GM12872 (cell line): ENCODE measurements at regions not wholly inside any gene's neighbourhood (a gene's known extent, or its start where the extent isn't known, plus 50 kb on each side); places are given as distances from the start of the nearest gene placed in this dataset.

ENCODE experiments used
- TF ChIP-seq, protein P1 (sequence below): IDR thresholded peaks from 3 replicates; pipeline ENCODE4 v1.5.1; 2011; ENCODE audit warnings: low read depth, mild to moderate bottlenecking, low read length, moderate library complexity; ENCODE audit not compliant: insufficient read depth

DNA sequence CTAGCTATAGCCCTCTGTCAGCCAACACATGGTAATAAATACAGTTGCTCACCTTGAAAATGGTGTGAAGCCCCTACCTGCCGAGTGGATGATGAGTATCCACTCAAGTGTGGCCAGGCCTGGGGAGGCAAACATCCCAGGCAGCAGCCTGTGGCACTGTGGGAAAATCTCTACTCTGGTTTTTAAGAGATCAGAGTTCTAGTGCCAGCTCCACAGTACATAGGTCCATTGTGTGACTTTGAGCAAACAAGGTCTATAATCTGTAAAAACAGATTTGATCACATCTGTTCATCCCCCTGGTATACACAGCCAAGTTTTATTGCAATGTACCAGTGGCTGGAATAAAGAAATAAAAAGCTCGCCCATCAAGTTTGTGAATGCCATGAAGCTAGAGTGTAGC lies 82.7 kb upstream of the ARMC2 start:
- TF ChIP-seq, protein P1, sequence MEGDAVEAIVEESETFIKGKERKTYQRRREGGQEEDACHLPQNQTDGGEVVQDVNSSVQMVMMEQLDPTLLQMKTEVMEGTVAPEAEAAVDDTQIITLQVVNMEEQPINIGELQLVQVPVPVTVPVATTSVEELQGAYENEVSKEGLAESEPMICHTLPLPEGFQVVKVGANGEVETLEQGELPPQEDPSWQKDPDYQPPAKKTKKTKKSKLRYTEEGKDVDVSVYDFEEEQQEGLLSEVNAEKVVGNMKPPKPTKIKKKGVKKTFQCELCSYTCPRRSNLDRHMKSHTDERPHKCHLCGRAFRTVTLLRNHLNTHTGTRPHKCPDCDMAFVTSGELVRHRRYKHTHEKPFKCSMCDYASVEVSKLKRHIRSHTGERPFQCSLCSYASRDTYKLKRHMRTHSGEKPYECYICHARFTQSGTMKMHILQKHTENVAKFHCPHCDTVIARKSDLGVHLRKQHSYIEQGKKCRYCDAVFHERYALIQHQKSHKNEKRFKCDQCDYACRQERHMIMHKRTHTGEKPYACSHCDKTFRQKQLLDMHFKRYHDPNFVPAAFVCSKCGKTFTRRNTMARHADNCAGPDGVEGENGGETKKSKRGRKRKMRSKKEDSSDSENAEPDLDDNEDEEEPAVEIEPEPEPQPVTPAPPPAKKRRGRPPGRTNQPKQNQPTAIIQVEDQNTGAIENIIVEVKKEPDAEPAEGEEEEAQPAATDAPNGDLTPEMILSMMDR: no peak

DNA sequence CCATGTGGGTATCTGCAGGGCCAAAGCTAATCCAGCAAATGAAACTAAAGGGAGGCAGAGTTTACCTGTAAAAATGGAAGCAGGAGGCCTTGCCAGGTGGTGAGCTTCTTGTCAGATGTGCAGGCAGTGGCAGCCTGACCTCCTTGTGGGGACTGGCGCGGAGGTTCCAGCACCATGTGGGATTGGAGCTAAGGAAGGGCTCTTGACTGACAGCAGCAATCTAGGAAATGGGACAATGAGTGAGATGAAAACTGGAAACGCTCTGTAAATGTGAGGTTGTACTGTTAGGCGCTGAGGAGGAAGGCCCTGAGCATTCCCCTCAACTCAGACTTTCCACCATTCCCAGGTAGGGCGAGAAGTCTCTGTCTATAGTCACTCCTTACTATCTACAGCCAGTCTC lies 81.8 kb upstream of the ARMC2 start:
- TF ChIP-seq, protein P1: no peak

DNA sequence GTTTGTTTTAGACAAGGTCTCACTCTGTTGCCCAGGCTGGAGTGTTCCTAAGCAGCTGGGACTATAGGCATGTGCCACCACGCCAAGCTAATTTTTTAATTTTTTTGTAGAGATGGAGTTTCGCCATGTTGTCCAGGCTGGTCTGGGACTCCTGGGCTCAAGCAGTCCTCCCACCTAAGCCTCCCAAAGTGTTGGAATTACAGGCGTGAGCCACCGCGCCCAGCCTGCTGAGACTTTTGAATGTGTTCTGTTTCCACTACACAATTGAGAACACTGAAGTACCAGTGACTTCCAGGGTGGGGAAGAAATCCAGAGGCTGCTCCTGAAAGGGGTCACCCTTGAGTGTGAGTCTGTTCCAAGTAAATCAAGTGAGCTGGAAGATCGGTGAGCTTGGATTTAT lies 81.3 kb upstream of the ARMC2 start:
- TF ChIP-seq, protein P1: no peak

DNA sequence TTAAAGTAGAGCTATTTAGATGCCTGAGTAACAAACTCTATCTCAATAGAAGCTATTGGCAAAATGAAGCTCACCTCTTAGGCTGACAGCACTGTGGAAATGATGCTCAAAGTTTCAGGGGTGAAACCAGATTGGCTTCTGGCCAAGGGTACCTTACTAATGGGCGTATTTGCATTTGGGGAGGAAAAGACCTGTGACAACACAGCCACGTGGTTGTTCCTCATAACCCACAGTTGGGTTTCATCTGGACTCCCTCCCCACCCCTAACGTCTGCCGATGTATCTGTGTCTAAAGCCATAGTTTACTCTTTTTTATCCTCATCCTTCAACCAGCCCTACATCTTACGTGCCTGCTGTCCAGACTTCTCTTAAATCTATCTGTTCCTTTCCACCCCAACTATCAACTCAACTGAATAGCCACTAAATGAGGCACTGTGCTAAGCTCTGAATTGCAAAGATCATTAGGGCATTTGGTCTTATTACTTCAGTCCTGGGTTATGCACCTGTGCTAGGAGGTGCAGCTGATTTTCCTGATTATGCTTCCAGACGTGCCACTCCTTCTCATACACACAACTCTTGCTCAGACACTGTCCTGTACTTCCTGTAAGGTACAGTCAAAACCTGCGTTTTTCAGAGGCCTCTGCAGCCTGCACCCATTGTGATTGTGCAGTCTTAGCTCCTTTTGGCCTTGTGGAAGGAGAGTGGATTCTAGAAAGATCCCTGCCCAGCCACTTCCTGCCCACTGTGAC lies 80.6 kb upstream of the ARMC2 start:
- TF ChIP-seq, protein P1: no peak

DNA sequence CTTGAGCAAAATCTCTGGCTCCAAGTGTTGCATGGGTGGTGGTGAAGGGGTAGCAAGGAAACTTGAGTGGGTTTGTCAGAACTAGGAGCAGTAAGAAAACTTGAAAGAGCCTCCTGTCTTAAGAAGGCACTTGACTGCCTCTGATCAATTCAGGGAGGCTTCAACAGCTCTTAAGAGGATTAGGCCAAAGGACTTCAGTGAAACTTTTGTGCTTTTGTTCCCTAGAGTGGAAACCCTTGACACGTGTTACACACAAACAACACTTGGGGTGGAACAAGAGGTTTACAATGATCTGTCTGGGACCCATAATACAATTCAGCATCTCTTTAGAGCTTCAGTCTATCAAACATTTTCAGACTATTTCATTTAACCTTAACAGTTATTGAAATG lies 80.1 kb upstream of the ARMC2 start:
- TF ChIP-seq, protein P1: no peak

DNA sequence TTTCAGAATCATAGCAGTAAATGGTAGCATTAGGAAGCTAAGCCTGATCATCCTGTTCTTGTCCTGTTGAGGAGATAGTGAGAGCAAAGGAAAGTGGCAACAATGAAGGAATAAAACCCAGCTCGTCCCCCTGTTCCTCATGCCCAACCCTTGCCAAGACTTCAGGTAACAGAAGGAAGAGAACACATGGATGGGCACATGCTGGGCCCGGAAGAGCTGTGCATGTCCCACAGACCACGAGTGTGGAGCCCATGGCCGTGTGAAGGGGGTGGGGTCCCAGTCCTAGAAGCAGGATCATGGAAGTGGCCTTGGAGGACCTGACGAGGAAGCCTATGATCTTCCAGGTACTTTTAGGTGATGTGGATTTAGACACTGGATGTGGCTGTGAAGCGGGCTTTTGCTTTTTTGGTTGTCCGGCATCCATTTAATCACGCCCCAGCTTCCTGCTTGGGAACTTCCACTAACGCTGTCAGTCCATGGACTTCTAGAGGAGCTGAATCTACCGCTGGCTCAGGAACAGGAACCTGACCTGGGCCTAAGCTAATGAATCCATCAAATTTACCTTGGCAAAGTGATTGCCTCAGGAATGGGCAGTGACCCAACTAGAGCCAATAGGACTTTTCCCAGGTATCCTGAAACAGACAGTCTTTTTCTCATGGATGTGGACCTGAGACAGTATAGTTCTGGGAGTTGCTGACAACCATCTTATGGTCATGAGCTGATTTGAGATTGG lies 79.3 kb upstream of the ARMC2 start:
- TF ChIP-seq, protein P1: no peak

DNA sequence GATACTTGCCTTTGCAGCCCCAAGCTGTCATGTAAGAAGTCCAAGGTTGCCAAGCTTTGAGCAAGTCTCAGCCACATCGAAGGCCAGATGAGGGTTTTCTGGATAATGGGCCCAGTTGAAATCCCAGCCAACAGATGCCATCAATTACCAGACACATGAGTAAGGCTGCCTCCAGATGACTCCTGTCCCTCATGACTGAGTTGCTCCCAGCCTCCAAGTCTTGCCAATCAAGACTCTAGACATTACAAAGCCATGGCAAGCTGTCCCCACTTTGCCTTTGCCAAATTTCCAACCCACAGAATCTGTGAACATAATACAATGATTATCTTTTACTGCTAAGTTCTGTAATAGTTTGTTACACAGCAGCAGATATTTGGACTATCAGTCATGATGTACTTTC lies 76.8 kb upstream of the ARMC2 start:
- TF ChIP-seq, protein P1: no peak
